SK-N-SH (cell line): ENCODE measurements at regions not wholly inside any gene's neighbourhood (a gene's known extent, or its start where the extent isn't known, plus 50 kb on each side); places are given as distances from the start of the nearest gene placed in this dataset.

ENCODE experiments used
- CTCF ChIA-PET: fragments of 300-600, 350-600 bp; formaldehyde crosslinking; extraction: SDS; loops from one replicate; lab custom pipeline; 2021; lab: Yijun Ruan, JAX
- POLR2A ChIA-PET: fragments of 350-600 bp; sonication (Branson Sonifier 250); formaldehyde crosslinking; extraction: SDS; loops from one replicate; lab custom pipeline; 2020; ENCODE audit warnings: antibody characterized with exemption, inconsistent platforms; lab: Yijun Ruan, JAX
- DNase-seq: peaks from one replicate; pipeline ENCODE4 v3.0.0; 2012
- H2AFZ ChIP-seq: fragments of 200-600 bp; sonication (generic); 2 replicates; pipeline ENCODE4 v1.8.1; 2016; ENCODE audit warnings: antibody characterized with exemption, mild to moderate bottlenecking, low read depth
- H3F3A ChIP-seq: fragments of 200-600 bp; sonication (generic); replicated peaks from 2 replicates; pipeline ENCODE3; 2016; ENCODE audit warnings: antibody characterized with exemption, mild to moderate bottlenecking; ENCODE audit not compliant: insufficient read depth
- H3K27ac ChIP-seq, 2 experiments: fragments of 200-500 bp in 1 of 2; fragments of 200-600 bp in 1 of 2; sonication (Bioruptor generic) in 1 of 2; sonication (generic), shearing (Covaris generic) in 1 of 2; 2 replicates each; pipeline versions ENCODE4 v1.5.1 to v1.6.1; 2014 to 2016; ENCODE audit warnings: low read depth in 2 of 2, inconsistent platforms in 1 of 2, low read length in 1 of 2, mild to moderate bottlenecking in 1 of 2, mixed read lengths in 1 of 2
- H3K27me3 ChIP-seq: fragments of 200-600 bp; sonication (generic), shearing (Covaris generic); 2 replicates; pipeline ENCODE4 v1.6.1; 2016; ENCODE audit warnings: mixed run types; ENCODE audit not compliant: insufficient read depth
- H3K36me3 ChIP-seq, 2 experiments: fragments of 200-500 bp in 1 of 2; fragments of 200-600 bp in 1 of 2; sonication (Bioruptor generic) in 1 of 2; sonication (generic) in 1 of 2; replicated peaks in 1 of 2; 2 replicates each; pipeline versions ENCODE3 to v1.5.1; 2014 to 2016; ENCODE audit warnings: low read length in 1 of 2, mild to moderate bottlenecking in 1 of 2; ENCODE audit not compliant: insufficient read depth in 2 of 2, control insufficient read depth in 1 of 2
- H3K4me1 ChIP-seq, 2 experiments: fragments of 200-500 bp in 1 of 2; fragments of 200-600 bp in 1 of 2; sonication (Bioruptor generic) in 1 of 2; sonication (generic), shearing (Covaris generic) in 1 of 2; 2 replicates each; pipeline versions ENCODE4 v1.5.1 to v1.6.1; 2014 to 2016; ENCODE audit warnings: low read depth in 1 of 2, low read length in 1 of 2, mixed run types in 1 of 2; ENCODE audit not compliant: insufficient read depth in 2 of 2, control insufficient read depth in 1 of 2
- H3K4me2 ChIP-seq: fragments of 200-600 bp; sonication (generic), shearing (Covaris generic); 2 replicates; pipeline ENCODE4 v1.6.1; 2017; ENCODE audit warnings: mixed run types
- H3K4me3 ChIP-seq, 2 experiments: fragments of 200-500 bp in 1 of 2; fragments of 200-600 bp in 1 of 2; sonication (Bioruptor generic) in 1 of 2; sonication (generic), shearing (Covaris generic) in 1 of 2; 2 replicates each; pipeline versions ENCODE4 v1.5.1 to v1.8.1; 2014 to 2016; ENCODE audit warnings: low read depth in 2 of 2, inconsistent platforms in 1 of 2, low read length in 1 of 2, mild to moderate bottlenecking in 1 of 2, mixed read lengths in 1 of 2, moderate library complexity in 1 of 2
- H3K79me2 ChIP-seq: fragments of 200-600 bp; sonication (generic); 2 replicates; pipeline ENCODE4 v1.8.1; 2017; ENCODE audit warnings: mild to moderate bottlenecking; ENCODE audit not compliant: insufficient read depth
- H3K9ac ChIP-seq: fragments of 200-600 bp; sonication (generic); 2 replicates; pipeline ENCODE4 v1.6.1; 2017; ENCODE audit warnings: mixed run types
- H3K9me2 ChIP-seq: fragments of 200-600 bp; sonication (generic); 2 replicates; pipeline ENCODE4 v1.6.1; 2017; ENCODE audit warnings: mixed run types
- H3K9me3 ChIP-seq: fragments of 200-600 bp; sonication (generic); 2 replicates; pipeline ENCODE4 v1.6.1; 2017; ENCODE audit warnings: mixed run types, mild to moderate bottlenecking, moderate library complexity
- H4K20me1 ChIP-seq: fragments of 200-600 bp; sonication (generic); 2 replicates; pipeline ENCODE4 v1.6.1; 2017; ENCODE audit warnings: mild to moderate bottlenecking, mixed run types; ENCODE audit not compliant: insufficient read depth
- CHD2 ChIP-seq: fragments of 150-350 bp; IDR thresholded peaks from 2 replicates; pipeline ENCODE4 v1.6.1; 2018; ENCODE audit warnings: low read length; ENCODE audit not compliant: partially characterized antibody
- ELF1 ChIP-seq: IDR thresholded peaks from 2 replicates; pipeline ENCODE4 v1.4.0; 2012
- EP300 ChIP-seq, 2 experiments: IDR thresholded peaks; 2 replicates each; pipeline versions ENCODE4 v1.4.0 to v1.6.1; 2012; ENCODE audit warnings: borderline replicate concordance in 1 of 2, low read depth in 1 of 2, low read length in 1 of 2
- GABPA ChIP-seq: IDR thresholded peaks from 2 replicates; pipeline ENCODE4 v1.4.0; 2012; ENCODE audit warnings: low read depth, mild to moderate bottlenecking
- GATA2 ChIP-seq: sonication (generic); formaldehyde crosslinking; IDR thresholded peaks from 2 replicates; pipeline ENCODE4 v1.5.0; 2020; ENCODE audit warnings: mild to moderate bottlenecking, missing genetic modification reagents
- IRF3 ChIP-seq: fragments of 150-350 bp; IDR thresholded peaks from 2 replicates; pipeline ENCODE4 v1.6.1; 2016; ENCODE audit warnings: mild to moderate bottlenecking, low read depth, low read length
- JUND ChIP-seq: IDR thresholded peaks from 2 replicates; pipeline ENCODE4 v1.4.0; 2012
- NRF1 ChIP-seq: IDR thresholded peaks from 2 replicates; pipeline ENCODE4 v1.6.1; 2012; ENCODE audit warnings: low read depth, mild to moderate bottlenecking, low read length
- PBX3 ChIP-seq: IDR thresholded peaks from 2 replicates; pipeline ENCODE4; 2012
- RAD21 ChIP-seq: IDR thresholded peaks from 2 replicates; pipeline ENCODE4 v1.6.1; 2012; ENCODE audit warnings: mild to moderate bottlenecking, low read length
- RCOR1 ChIP-seq: fragments of 150-350 bp; IDR thresholded peaks from 2 replicates; pipeline ENCODE4 v1.6.1; 2017; ENCODE audit warnings: antibody characterized with exemption, low read length
- RXRA ChIP-seq: IDR thresholded peaks from 2 replicates; pipeline ENCODE4 v1.4.0; 2012; ENCODE audit warnings: low read depth, mild to moderate bottlenecking, borderline replicate concordance
- ZBTB33 ChIP-seq: IDR thresholded peaks from 2 replicates; pipeline ENCODE4 v1.4.0; 2012; ENCODE audit warnings: low read depth, borderline replicate concordance
- WGBS: methylation state at CpG from one replicate; pipeline ENCODE4 v1.1.6; 2017; ENCODE audit warnings: low lambda C conversion rate; 5-methylcytosine and 5-hydroxymethylcytosine counted together

- Histone ChIP-seq H3K27ac (peak overlapping the region in 1 of 2 experiments; percentile 37; a peak in 1 of 4 replicates), H3F3A (no peaks in the 10 kb centered on the region), H3K4me3 (no peak overlapping the region), H3K27me3 (no peaks in the 10 kb centered on the region), H3K4me2 (0 out of 2 replicates have a peak overlapping the region, but pooled peaks have one; percentile 21), H3K9ac (peak overlapping the region; percentile 19; the same call in 1 of the 2 replicates), H4K20me1 (no peaks in the 10 kb centered on the region), H3K9me2 (no peaks in the 10 kb centered on the region), H3K9me3 (no peaks in the 10 kb centered on the region), H2AFZ (peak overlapping the region; percentile 36; the same call in 1 of the 2 replicates), H3K4me1 (peaks cover 4 to 28% of the 10 kb centered on the region in 2 experiments; a peak in 3 of 4 replicates), H3K79me2 (no peaks in the 10 kb centered on the region), H3K36me3 (no peaks in the 10 kb centered on the region)
- WGBS: 8% methylated on average over 1 of the region's 1 CpG
- POLR2A ChIA-PET: no interaction called here
- CTCF ChIA-PET: interaction anchor here (0.8 to 1.2 kb wide), 5 partner anchors 44 to 396 kb away, joined by 3 to 4 read pairs (median 3); no protein-coding TSS in a partner anchor
- DNase-seq: no peak
- TF ChIP-seq PBX3 (no peak), NRF1 (no peak), GATA2 (CRISPR knock-in tag) (no peak), RAD21 (no peak), CHD2 (no peak), ELF1 (no peak), RXRA (no peak), RCOR1 (no peak), IRF3 (no peak)
Observed at GRCh38 chr15:56817321-56818080, 84.2 kb upstream of the ZNF280D start.

- POLR2A ChIA-PET: no interaction called here
- peak overlapping the region; percentile 19; the same call in 1 of the 2 replicates for H3K9ac ChIP-seq
- no peak for TF ChIP-seq GABPA
- TF ChIP-seq RXRA: no peak
- TF ChIP-seq RAD21: no peak
- TF ChIP-seq CHD2: no peak
- no peak for TF ChIP-seq ZBTB33
- no peak for TF ChIP-seq ELF1
- TF ChIP-seq JUND: no peak
- TF ChIP-seq NRF1: no peak
- no peak for TF ChIP-seq IRF3
- no peak for TF ChIP-seq PBX3
- TF ChIP-seq EP300 (IDR thresholded peaks at IDR 0.05; ENCODE audit: borderline replicate concordance in 1 of 2, low read depth in 1 of 2, low read length in 1 of 2): no peak
- TF ChIP-seq, all 33 proteins: peak for 0
- Histone ChIP-seq H3F3A (no peaks in the 10 kb centered on the region), H3K79me2 (no peaks in the 10 kb centered on the region), H3K36me3 (no peaks in the 10 kb centered on the region), H3K9me2 (no peaks in the 10 kb centered on the region), H2AFZ (no peak overlapping the region), H3K27ac (peak overlapping the region in 1 of 2 experiments; percentile 15; a peak in 1 of 4 replicates), H3K9me3 (no peaks in the 10 kb centered on the region), H3K4me2 (0 out of 2 replicates have a peak overlapping the region, but pooled peaks have one; percentile 21), H4K20me1 (no peaks in the 10 kb centered on the region), H3K27me3 (no peaks in the 10 kb centered on the region), H3K4me3 (no peak overlapping the region), H3K4me1 (peaks cover under 1 to 22% of the 10 kb centered on the region in 2 experiments; a peak in 3 of 4 replicates)
- 88% methylated on average over 4 of the region's 4 CpGs for WGBS
- DNase-seq: no peak
- CTCF ChIA-PET: interaction anchor here (1.0 to 1.2 kb wide), 3 partner anchors 53 to 326 kb away, joined by 3 to 4 read pairs (median 3); no protein-coding TSS in a partner anchor
Observed at GRCh38 chr15:56816781-56817180, 83.5 kb upstream of the ZNF280D start.
